Tongue (tissue), 1 donor: ENCODE measurements at regions not wholly inside any gene's neighbourhood (a gene's known extent, or its start where the extent isn't known, plus 50 kb on each side); places are given as distances from the start of the nearest gene placed in this dataset.

Source experiments
- DNase-seq: peaks from one replicate; pipeline ENCODE4 v3.0.0-alpha.2; 2015

DNA sequence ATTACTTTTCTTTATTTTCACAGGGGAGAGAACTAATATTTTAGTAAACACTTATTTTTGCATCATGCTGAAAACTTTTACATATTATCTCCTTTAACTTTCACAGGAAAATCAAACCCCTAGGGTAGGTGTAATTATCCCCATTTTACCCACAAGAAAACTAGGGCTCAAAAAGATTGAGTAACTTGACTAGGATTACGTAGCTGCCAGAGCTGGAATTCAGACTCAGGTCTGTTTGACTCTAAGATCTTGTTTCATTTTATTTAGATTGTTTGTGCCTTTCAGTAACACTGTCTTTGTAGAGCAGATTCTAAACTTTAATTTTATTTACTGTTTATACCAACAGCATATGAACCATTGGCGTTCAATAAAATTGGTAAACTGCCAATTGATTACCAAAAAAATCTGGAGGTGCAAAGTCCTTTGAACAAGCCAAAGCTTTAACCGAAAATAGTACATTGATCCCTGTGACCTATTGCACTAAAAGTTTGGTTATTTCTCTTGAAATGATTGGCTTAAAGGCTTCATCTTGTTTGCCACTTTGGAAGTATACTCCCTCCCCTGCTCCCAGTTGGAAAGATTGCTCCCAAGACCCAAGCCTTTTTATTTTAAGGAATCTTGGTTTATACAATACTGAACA, 71.0 kb upstream of the WDR26 start:
- no peak for DNase-seq

DNA sequence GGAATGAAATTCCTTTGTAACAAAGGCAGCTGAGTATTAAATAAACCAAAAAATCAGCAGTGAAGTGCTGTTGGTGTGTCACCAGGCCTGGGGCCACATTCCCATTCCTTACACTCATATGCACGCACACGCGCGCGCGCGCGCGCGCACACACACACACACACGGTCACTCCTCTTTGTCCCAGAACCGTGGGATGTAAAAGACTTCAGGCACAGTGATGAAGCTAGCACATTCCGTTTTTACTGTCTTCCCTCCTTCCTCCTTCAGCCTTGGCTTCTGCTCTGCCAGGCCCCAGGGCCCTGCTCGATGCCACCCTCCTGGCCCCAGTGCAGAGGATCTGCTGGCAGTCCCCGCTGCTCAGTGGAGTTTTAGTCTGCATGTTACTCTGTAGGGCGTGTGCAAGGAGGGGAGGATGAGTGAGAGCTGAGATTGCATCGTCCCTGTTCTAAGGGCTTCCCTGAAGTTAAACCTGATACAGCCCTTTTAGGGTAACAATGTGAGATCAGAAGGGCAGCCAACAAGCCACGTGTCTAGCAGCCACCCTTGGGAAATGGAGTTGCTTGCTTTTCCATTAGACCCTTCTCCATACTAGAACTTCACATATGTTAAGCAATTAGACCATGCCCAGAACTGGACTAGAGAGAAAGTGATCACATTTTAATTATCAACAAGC, 71.7 kb upstream of the WDR26 start:
- peak; percentile 33 for DNase-seq

DNA sequence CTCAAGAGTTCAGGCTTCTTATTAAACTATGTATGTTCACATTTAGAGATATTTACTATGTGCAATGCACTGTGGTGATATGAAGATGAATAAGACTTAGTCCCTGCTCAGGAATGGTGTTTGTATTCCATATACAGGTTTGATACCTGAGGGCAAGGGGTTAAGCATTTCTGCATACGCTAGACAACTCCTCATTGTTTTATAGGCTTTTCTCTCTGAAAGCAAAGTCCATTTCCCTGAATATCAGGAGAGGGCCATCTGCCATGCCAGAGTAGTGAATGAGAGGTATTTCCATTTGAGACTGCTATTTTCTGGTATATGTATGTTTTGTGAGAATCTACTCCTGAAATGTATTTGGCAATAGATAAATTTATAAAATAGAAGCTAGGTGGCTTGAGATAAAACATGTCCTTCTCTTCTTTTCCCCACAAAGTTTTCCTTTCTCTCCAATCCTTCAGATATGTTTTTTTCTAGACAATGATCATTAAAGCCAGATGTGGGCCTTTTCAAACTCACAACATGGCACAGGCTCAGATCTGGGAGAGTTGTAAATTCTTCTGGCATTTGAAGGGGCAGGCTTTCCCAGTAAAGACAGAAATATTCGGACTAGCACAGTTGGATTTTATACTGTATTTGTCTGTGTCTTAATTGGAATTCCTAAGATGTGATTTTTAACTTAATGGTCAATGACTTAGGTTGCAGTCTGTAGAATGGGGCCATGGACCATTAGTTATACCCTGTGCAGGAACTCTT, 73.3 kb upstream of the WDR26 start:
- no peak for DNase-seq

DNA sequence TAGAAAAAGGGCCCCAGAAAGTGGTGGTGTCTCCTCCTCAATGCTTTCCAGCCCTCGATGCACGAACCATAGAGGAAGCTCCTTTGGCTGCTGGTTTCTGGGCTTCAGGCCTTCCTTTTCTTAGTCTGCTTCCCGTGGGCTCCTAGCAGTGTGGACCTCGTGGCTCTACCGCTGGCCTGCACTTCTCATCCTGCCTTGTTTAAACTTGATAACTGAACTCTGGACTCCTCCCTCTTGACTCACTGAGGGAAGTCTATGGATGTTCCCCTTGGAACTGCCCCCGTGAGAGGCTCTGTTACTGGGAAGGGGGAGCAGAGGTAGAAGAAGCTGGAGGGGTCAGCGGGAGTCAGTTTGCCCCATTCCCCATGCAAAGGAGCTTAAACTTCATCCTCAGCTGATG, 75.3 kb upstream of the WDR26 start:
- no peak for DNase-seq

DNA sequence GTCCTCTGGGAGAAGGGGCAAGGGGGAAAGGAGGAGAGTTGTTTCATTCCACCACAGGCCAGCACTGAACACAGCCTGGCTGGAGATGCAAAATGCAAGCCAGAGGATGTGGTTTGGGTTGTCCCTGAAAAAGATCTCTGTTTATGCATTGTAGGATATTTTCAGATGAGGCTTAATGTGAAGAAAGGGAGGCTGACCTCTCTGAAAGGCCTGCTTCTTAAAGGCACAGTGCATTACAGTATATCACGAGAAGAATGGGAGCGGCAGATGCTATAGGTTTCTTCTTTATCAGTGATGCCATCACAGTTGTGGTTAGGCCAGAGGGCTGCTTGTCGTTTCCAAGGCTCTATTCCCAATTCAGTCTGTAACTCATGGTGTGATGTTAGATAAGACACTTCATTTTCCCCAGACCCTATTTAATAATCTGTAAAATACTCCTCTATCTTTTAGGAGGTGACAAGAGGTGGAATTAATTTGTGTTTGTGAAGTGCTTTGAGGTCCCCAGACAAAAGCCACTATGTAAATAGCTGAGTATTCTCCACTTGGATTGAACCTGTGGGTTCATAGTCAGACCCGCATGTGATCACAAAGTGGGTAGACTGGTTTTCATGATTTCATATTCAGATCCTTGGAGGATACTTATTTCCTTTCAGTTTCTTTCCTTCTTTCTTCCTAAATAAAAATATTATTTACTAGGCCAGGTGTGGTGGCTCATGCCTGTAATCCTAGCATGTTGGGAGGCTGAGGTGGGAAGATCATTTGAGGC, 76.5 kb upstream of the WDR26 start:
- no peak for DNase-seq

DNA sequence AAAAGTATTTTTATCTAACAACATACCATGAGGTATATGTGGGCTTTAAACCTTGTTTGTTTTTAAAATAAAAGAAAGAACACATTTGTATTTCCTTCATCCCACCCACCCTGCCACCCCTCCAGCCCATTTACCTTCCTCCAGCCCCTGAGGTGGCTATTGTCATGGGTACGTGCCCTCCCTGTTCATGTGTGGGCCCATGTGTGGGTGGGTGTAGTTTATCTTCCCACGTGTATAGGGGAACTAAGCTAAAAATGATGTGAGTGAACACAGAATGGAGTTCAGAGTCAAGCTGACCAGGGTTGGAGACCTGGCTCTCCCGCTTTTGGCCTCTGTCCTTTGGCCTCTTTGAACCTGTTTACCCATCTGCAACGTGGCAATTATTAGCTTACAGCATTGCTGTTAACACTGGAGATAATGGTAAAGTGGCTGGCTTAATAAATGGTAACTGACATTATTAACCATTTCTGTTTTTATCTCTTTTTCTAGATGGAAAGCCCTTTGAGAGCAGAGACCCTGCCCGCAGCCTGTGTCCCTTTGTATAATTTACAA, 78.1 kb upstream of the WDR26 start:
- DNase-seq, result no peak

DNA sequence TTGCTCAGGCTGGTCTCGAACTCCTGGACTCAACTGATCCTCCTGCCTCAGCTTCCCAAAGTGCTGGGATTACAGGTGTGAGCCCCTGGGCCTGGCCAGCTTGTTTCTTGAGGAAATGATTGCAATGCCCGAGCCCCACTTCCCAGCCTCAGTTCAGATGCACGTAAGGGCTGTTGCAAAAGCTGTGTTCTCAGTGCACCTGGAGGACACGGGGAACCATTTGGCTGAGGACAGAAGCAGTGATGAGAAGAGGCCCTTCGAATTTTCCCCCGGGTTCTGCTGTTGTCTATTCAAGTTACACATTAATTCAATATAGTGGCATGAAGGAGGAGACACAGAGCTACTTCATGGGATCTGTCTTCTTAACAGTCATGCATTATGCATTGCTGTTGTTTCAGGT, 78.8 kb upstream of the WDR26 start:
- DNase-seq, result no peak

DNA sequence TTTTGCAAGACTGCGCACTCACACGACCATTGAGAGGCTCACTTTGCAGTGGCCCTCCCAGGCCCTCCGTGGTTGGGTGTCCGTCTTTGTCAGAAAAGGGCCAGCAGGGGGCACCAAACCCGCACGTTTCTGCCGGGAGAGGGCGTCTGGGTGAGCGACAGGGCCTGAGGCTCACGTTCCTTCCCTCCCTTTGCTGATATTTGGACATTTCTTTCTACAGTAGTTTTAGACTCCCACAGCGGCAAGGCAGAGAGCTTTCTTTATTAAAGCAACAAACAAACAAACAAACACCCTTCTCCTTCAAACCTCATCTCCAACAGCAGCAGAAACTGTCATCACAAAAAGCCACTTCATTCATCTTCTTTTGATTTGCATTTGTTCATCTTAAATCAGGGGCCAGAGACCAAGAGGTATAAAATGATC, 79.2 kb upstream of the WDR26 start:
- DNase-seq, result peak; percentile 93

DNA sequence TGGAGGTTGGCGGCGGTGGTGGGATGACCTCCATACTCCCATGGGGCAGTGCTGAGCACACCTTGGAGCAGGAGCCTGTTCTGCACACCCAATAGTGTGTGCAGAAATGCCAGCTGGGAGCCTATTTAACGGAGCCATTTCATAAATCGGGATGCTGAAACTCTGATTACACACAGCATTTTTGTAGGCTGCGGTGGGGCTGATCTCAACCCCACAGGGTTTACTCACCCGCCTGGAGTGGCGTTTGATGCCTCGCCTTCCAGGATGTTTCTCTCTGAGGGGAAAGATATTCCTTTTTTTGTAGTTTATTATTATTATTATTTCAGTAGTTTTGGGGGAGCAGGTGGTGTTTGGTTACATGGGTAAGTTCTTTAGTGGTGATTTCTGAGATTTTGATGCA, 82.6 kb upstream of the WDR26 start:
- no peak for DNase-seq

DNA sequence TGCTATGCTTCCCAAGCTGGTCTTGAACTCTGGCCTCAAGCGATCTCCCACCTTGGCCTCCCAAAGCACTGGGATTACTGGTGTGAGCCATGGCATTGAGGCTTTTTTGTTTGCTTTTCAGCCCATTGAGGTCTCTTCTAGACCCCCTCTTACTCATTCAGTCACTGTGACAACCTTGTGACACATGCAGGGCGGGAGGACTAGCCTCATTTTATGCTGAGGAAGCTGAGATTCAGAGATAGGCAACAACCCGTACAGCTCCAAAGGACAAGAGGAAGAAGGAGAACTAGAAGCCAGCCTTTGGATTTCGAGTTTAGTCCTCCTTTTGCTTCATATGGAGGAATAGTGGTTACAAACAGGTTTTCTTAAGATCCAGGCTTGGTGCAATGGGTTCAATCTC, 83.9 kb upstream of the WDR26 start:
- DNase-seq, result no peak

DNA sequence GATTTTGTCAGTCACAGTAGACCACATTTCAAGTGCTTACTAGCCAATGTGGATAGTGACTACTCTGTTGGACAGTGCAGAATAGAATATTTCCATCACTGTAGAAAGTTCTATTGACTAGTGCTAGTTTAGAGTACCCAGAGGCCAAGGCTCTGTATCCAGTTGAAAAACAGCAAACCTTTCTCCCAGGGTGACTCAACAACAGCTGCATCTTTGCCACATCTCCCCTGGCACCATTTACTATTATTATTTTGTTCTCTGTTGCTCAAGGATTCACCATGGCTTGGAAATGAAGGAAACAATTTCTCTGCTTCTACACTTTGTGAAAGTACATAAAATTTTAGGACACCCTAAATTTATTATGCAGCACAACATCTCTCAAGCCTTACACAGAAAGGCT, 85.3 kb upstream of the WDR26 start:
- DNase-seq, result no peak

DNA sequence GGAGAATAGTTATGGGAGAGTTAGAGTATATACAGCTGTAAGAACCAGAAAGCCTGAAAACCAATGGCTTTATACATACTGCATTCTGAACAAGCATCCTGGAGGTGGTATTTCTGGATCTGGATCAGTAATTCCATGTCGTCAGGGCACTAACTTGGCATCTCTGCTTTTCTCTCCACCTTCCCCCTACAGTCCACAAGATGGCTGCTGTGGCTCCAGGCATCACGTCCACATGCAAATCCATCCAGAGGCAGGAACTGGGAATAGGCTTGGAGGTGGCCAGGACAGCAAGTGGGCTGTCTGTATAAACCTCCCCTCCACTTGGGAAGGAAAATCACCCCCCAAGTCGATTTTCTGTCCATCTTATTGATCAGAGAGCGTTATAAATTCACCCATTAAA, 86.2 kb upstream of the WDR26 start:
- DNase-seq, result no peak

DNA sequence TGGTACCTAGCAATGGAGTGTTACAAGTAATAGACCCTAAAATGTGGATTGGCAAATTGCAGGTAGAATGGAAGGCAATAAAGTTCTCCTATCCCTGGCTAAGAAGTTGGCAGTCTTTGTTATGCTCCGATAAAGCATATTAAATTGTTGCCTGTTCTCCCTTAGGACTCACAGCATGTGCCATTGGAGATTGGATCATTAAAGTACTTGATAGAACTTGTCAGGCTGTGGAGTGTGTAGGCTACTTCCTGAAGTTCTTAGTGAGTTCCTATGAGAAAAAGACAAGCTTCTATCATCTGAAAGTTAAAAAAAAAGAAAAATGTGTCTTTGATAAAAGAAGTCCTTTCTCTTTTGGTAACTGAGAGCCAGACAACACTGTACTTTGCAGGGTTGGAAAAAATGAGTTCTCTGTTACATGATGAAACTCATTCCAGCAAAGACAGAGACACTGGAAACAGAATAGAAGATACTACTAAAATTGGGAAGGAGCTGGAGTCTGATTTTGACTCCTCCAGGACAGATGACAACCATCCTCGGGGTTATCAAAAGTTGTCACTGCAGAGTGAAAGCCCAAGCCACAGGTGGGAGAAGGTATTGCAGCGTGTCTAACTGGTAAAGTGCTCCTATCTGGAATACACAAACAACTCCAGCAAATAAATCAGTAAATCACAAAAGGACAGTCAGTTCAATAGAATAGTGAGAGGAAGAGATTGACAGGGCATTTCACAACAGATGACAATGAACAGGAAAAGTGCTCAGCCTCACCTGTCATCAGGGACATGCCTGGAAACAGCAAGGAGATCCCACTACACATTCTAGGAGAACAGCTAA, 87.5 kb upstream of the WDR26 start:
- DNase-seq, result no peak

DNA sequence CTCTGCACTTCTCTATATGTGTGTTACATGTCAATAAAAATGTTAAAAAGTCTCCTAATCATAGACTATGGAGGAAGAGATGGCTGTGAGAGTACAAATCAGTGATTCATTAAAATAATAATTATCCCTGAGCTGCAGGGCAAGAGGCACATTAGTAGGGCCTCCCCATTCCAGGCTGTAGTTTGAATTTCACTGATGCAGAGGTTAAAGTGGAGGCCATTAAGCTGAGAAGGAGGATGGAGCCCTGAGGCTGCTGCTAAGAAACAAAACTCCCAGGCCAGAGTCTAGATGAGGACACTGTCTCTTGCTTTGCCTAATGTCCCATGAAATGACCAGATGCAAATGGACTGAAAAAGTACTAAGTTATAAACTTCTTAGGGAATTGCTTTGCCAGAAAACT, 89.1 kb upstream of the WDR26 start:
- DNase-seq, result no peak

DNA sequence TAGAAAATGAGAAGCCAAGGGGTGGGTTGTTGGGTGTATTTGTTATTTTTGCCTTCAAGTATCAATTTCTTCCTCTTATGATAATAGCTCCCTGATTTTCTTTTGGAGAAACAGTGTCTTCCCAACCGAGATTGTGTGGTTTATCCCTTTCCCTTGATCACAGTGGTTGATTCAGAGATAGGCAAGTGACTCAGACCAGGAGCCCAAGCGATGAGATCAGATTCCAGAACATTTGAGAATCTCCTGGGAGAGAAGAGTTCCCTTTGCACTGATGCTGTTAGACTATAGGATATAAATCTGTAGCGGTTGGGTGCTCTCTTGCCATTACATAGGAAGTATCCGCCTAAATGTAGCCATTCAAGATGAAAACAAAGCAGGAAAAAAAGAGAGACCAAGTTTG, 90.1 kb upstream of the WDR26 start:
- no peak for DNase-seq

DNA sequence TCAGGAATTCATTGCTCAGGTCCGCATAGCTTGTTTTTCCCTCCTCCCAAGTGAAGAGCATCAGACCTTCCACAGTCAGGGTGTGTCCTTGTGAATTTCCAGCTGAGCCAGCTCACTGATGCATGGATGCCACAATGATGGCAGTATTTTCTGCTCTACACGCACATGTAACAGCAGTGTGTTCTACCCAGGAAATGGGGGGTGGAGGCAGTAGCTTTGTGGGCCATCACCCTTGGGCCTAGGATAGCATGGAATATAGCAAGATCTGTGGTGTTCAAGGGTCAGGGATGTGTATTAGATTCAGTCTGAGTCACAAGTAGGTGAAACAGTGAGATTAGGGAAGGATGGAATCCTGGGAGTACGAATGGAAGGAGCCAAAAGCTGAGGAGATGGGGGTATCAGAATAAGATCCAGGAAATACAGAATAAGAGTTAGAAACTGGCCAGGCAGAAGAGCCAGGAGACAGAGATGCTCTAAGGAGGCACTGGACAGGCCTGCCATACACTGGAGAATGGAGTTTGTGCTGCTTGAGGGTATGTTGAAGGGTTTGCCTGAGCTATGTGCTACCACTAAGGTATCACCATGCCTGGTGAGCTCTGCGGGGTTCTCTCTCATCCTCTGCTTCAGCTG, 90.6 kb upstream of the CNIH3 start:
- no peak for DNase-seq

DNA sequence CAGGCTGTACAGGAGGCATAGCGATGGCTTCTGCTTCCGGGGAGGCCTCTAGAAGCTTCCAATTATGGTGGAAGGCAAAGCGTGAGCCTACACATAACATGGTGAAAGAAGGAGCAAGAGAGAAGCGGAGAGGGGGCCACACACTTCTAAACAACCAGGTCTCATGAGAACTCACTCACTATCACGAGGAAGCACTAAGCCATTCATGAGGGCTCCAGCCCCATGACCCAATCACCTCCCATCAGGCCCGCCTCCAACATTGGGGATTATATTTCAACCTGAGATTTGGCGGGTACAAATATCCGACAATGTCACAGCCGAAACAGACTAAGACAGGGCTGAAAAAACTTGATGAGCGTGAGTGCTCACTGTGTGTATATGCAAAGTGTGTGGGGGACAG, 89.3 kb upstream of the CNIH3 start:
- DNase-seq, result no peak

DNA sequence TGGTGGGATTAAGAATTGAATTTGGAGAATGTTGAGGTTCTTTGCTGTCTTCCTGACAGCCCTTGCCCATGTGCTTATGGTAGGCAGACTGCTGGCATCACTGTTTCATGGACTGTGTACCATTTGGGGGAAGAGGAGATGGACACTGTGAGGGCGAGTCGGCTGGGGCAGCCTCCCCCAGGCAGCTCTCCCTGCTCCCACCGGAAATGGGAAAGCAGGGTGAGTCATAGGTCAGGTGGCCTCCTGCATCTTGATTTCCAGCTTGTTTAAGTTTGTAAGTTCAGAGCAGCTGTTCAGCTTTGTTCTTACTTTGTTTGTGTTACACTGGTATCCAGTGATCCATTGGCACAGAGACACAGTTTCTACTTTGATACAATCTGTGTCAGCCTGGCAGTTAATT, 87.2 kb upstream of the CNIH3 start:
- peak; percentile 50 for DNase-seq

DNA sequence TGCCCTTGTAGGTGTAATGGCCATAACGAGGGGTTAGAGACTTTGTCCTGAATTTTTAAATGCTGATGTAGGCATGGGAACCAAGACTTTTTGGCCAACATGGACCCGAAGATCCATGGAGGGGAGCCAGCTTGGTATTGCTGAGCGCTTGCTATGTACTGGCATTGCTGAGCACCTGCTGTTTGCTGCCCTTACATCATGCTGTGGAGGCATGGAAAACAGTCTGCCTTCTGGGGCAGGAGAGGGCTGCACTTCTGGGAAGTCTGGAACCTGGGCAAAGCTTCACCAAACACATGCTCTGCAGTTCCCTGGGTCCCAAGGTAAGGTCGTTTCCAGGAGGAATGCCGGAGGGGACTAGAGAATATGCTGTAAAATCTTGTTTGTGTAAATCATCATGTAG, 86.3 kb upstream of the CNIH3 start:
- no peak for DNase-seq

DNA sequence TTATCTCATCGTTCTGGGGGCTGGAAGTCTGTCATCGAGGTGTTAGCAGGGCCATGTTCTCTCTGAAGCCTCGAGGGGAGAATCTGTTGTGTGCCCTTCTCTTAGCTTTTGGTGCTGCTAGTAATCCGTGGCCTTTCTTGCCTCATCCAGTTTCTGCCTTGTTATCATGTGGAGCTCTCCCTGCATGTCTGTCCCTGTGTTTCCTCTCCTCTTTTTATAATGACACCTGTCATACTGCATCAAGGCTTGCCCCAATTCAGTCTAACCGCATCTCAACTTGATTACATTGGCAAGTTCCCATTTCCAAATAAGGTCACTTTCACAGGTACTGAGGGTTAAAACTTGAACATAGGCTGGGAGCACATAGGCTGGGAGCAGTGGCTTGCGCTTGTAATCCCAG, 82.6 kb upstream of the CNIH3 start:
- DNase-seq, result no peak

DNA sequence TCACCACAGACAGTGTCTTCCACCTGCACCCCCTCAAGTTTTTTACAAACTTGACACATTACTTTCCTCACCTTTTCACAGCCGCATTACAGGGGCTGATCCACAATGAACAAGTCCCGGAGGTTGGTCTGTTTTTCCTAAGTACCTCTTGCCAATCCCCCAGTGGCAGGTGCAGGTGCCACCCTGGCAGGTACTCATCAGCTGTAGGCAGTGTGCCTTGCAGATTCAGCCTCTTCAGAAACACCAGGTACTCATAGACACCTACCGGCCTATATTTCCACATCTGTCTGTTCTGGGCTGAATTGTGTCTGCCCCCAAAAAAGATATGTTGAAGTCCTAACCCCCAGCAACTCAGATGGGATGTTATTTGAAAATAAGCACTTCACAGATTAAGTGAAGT, 81.4 kb upstream of the CNIH3 start:
- no peak for DNase-seq
